WTC11 (cell line): ENCODE measurements at regions not wholly inside any gene's neighbourhood (a gene's known extent, or its start where the extent isn't known, plus 50 kb on each side); places are given as distances from the start of the nearest gene placed in this dataset.

ENCODE experiments used
- ATAC-seq: fragments of 200-7000 bp; cut with Tn5 transposase; 2 replicates; pipeline ENCODE4 v1.10.0; 2021; ENCODE audit warnings: mild to moderate bottlenecking, moderate library complexity
- CTCF ChIA-PET: fragments of 300-600 bp; sonication (Branson Sonifier 250); formaldehyde crosslinking; loops from one replicate; lab custom pipeline; 2021; ENCODE audit warnings: antibody characterized with exemption; lab: Charles Lee
- POLR2A ChIA-PET: fragments of 350-600 bp; sonication (Branson Sonifier 250); formaldehyde crosslinking; loops from one replicate; lab custom pipeline; 2021; ENCODE audit warnings: antibody characterized with exemption; lab: Charles Lee
- DNase-seq: peaks from one replicate; pipeline ENCODE4 v3.0.0; 2021; ENCODE audit warnings: low spot score
- H3K27ac Mint-ChIP-seq: 2 replicates; pipeline ENCODE4 v1.8.0; 2021; ENCODE audit warnings: mixed read lengths
- H3K27me3 Mint-ChIP-seq: 2 replicates; pipeline ENCODE4 v1.8.0; 2021; ENCODE audit warnings: low read depth, mild to moderate bottlenecking, moderate library complexity, mixed read lengths
- H3K36me3 Mint-ChIP-seq: 2 replicates; pipeline ENCODE4 v1.8.0; 2021; ENCODE audit warnings: mixed read lengths
- H3K4me1 Mint-ChIP-seq: 2 replicates; pipeline ENCODE4 v1.8.0; 2022; ENCODE audit warnings: mixed read lengths
- H3K4me3 Mint-ChIP-seq: 2 replicates; pipeline ENCODE4 v1.8.0; 2021; ENCODE audit warnings: mild to moderate bottlenecking, moderate library complexity, mixed read lengths
- H3K9me3 Mint-ChIP-seq: 2 replicates; pipeline ENCODE4 v1.8.0; 2021; ENCODE audit warnings: mixed read lengths
- ELF4 ChIP-seq: sonication (generic); formaldehyde crosslinking; IDR thresholded peaks from 2 replicates; pipeline ENCODE4 v1.8.1; 2022; ENCODE audit warnings: low read depth, mild to moderate bottlenecking, moderate library complexity, missing genetic modification reagents
- KAT7 ChIP-seq: sonication (generic); formaldehyde crosslinking; IDR thresholded peaks from 2 replicates; pipeline ENCODE4 v1.8.1; 2023; ENCODE audit warnings: missing genetic modification reagents, mild to moderate bottlenecking, borderline replicate concordance
- NR1H2 ChIP-seq: sonication (generic); formaldehyde crosslinking; IDR thresholded peaks from 2 replicates; pipeline ENCODE4 v1.9.0; 2021; ENCODE audit warnings: mild to moderate bottlenecking, moderate library complexity, missing genetic modification reagents
- RORB ChIP-seq: fragments of 250-450 bp; sonication (Bioruptor Pico); IDR thresholded peaks from 2 replicates; pipeline ENCODE4 v1.9.0; 2021; ENCODE audit warnings: mild to moderate bottlenecking
- ZBTB21 ChIP-seq: sonication (generic); formaldehyde crosslinking; IDR thresholded peaks from 2 replicates; pipeline ENCODE4 v1.8.1; 2023; ENCODE audit warnings: mild to moderate bottlenecking, missing genetic modification reagents, borderline replicate concordance
- ZMAT4 ChIP-seq: fragments of 250-450 bp; sonication (Bioruptor Pico); IDR thresholded peaks from 2 replicates; pipeline ENCODE4 v1.9.0; 2021; ENCODE audit warnings: mild to moderate bottlenecking
- ZNF232 ChIP-seq: sonication (generic); formaldehyde crosslinking; IDR thresholded peaks from 2 replicates; pipeline ENCODE4 v1.8.0; 2022; ENCODE audit warnings: mild to moderate bottlenecking, missing genetic modification reagents
- ZNF425 ChIP-seq: fragments of 250-450 bp; sonication (Bioruptor Pico); conservative IDR thresholded peaks from 2 replicates; pipeline ENCODE4 v1.9.0; 2021; ENCODE audit warnings: mild to moderate bottlenecking
- ZNF512 ChIP-seq: sonication (generic); formaldehyde crosslinking; IDR thresholded peaks from 2 replicates; pipeline ENCODE4 v1.8.1; 2022; ENCODE audit warnings: missing genetic modification reagents, borderline replicate concordance

GRCh38 chr13:103351035-103351828 is 285.0 kb upstream of the SLC10A2 start (continued):
- TF ChIP-seq ZNF425 (CRISPR knock-in tag) = no peak
- TF ChIP-seq, all 79 proteins: peak for 2

GRCh38 chr13:103350147-103350546 is 283.9 kb upstream of the SLC10A2 start:
- no peaks in the 10 kb centered on the region for H3K36me3 Mint-ChIP-seq
- peaks cover 36% of the 10 kb centered on the region for H3K4me1 Mint-ChIP-seq
- no peaks in the 10 kb centered on the region for H3K27me3 Mint-ChIP-seq
- POLR2A ChIA-PET = no interaction called here
- TF ChIP-seq ZNF512 (CRISPR knock-in tag) (no peak), KAT7 (CRISPR knock-in tag) (no peak), NR1H2 (no peak), ZBTB21 (CRISPR knock-in tag) (no peak), ZNF232 (CRISPR knock-in tag) (no peak), ZMAT4 (CRISPR knock-in tag) (no peak)
- TF ChIP-seq, all 79 proteins: peak for 0
- Mint-ChIP-seq H3K4me3 (no peak overlapping the region), H3K27ac (no peak overlapping the region), H3K9me3 (peaks cover 1% of the 10 kb centered on the region; the same call in 1 of the 2 replicates)
- ATAC-seq (no peak), DNase-seq (no peak)
- CTCF ChIA-PET = interaction anchor here (1.4 kb wide), 1 partner anchor 479 kb away, joined by 3 read pairs; no protein-coding TSS in a partner anchor

GRCh38 chr13:103349211-103349980 is 283.2 kb upstream of the SLC10A2 start:
- DNase-seq (no peak), ATAC-seq (no peak)
- ChIA-PET CTCF (interaction anchor here (0.6 to 1.4 kb wide), 2 partner anchors 394 to 478 kb away, joined by 3 read pairs; no protein-coding TSS in a partner anchor), POLR2A (no interaction called here)
- H3K4me3 Mint-ChIP-seq = no peak overlapping the region
- H3K9me3 Mint-ChIP-seq = peaks cover 8% of the 10 kb centered on the region
- TF ChIP-seq ZNF512 (CRISPR knock-in tag) = no peak
- no peak for TF ChIP-seq ELF4 (CRISPR knock-in tag)
- no peak for TF ChIP-seq ZNF425 (CRISPR knock-in tag)
- no peak for TF ChIP-seq RORB
- H3K27ac Mint-ChIP-seq = no peak overlapping the region
- H3K27me3 Mint-ChIP-seq = no peaks in the 10 kb centered on the region
- H3K36me3 Mint-ChIP-seq = peaks cover 6% of the 10 kb centered on the region
- H3K4me1 Mint-ChIP-seq = peaks cover 36% of the 10 kb centered on the region
